ENCODE measurements at regions not wholly inside any gene's neighbourhood (a gene's known extent, or its start where the extent isn't known, plus 50 kb on each side); places are given as distances from the start of the nearest gene placed in this dataset.

DNA sequence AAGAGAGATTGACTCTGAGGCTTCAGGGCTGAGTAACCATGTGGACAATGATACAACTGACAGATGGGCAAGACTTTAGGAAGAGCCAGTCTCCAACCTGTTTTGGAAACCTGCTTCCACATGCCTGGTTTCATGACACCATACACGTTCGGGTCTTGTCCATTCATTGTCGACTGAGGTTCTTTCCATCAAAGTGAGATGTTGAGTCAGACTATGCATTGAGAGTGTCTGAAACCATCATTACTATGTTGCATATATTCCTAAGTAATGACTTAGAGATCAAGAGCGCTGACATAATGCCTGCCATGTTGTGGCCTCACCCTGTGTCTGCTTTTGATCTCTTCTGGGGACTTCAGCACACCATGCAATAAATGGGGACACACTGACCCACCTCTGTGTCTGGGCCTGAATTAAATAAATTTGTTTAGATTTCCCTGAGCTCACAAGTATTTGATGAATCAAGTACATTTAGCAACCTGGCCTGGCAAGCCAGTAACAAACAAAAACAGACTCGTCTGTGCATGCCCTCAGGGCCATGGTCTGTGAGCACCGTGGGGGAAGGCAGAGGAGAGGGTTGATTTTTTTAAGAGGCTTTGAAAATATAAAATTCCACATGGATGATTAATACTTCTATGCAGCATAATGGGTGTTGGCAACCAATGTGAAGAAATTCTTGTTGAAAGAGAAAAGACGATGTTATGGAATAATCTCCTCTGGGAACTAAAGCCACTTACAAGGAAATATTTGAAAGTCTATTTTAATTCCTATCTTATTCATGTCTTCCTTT is 49.9 kb upstream of the UBAC2 start:
- FAIRE-seq (peak; percentile 99), DNase-seq (ENCODE audit: low read depth, low spot score) (peak; percentile 94)
- Histone ChIP-seq H3K27ac (ENCODE audit: control insufficient read depth, insufficient read depth, low read length) (peak overlapping the region; percentile 96), H3K4me1 (ENCODE audit: control insufficient read depth, extremely low read depth, insufficient read depth, low read length) (peaks cover 23% of the 10 kb centered on the region), H3K9ac (ENCODE audit: control insufficient read depth, extremely low read depth, insufficient read depth, low read length) (peak overlapping the region; percentile 69), H3K4me2 (ENCODE audit: control insufficient read depth, extremely low read depth, insufficient read depth, low read depth, low read length) (peak overlapping the region; percentile 79), H3K9me3 (ENCODE audit: control insufficient read depth, low read depth, low read length) (no peaks in the 10 kb centered on the region), H3K36me3 (ENCODE audit: control insufficient read depth in 2 of 2, extremely low read depth in 1 of 2, insufficient read depth in 2 of 2, low read length in 2 of 2) (no peaks in the 10 kb centered on the region), H3K4me3 (ENCODE audit: control insufficient read depth in 2 of 3, extremely low read depth in 1 of 3, insufficient read depth in 2 of 3, low read depth in 1 of 3, low read length in 3 of 3) (peak overlapping the region in 2 of 3 experiments; percentile 45 to 58), H3K9me1 (ENCODE audit: control insufficient read depth, extremely low read depth, insufficient read depth, low read length) (no peaks in the 10 kb centered on the region), H3K27me3 (ENCODE audit: control insufficient read depth, extremely low read depth, insufficient read depth, low read length) (no peaks in the 10 kb centered on the region), H3K79me2 (ENCODE audit: control insufficient read depth, insufficient read depth, low read length) (no peaks in the 10 kb centered on the region), H2AFZ (ENCODE audit: control insufficient read depth, low read length) (peak overlapping the region; percentile 72), H4K20me1 (ENCODE audit: control insufficient read depth, extremely low read depth, insufficient read depth, low read length) (no peaks in the 10 kb centered on the region)
- dilution Hi-C loops (cut with MboI; ENCODE audit: extremely low pct_ligation_motif_present, low sequenced_read_pairs), result no loop called here
- TF ChIP-seq EZH2 (IDR thresholded peaks at IDR 0.05; ENCODE audit: low read length), result no peak
- TF ChIP-seq, protein P1, sequence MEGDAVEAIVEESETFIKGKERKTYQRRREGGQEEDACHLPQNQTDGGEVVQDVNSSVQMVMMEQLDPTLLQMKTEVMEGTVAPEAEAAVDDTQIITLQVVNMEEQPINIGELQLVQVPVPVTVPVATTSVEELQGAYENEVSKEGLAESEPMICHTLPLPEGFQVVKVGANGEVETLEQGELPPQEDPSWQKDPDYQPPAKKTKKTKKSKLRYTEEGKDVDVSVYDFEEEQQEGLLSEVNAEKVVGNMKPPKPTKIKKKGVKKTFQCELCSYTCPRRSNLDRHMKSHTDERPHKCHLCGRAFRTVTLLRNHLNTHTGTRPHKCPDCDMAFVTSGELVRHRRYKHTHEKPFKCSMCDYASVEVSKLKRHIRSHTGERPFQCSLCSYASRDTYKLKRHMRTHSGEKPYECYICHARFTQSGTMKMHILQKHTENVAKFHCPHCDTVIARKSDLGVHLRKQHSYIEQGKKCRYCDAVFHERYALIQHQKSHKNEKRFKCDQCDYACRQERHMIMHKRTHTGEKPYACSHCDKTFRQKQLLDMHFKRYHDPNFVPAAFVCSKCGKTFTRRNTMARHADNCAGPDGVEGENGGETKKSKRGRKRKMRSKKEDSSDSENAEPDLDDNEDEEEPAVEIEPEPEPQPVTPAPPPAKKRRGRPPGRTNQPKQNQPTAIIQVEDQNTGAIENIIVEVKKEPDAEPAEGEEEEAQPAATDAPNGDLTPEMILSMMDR (optimal IDR thresholded peaks at IDR 0.05 in 1 of 3, IDR thresholded peaks at IDR 0.05 in 1 of 3, conservative IDR thresholded peaks at IDR 0.05 in 1 of 3; ENCODE audit: extremely low read depth in 1 of 3, insufficient read depth in 2 of 3, low read length in 3 of 3), result no peak
